ENCODE measurements at regions not wholly inside any gene's neighbourhood (a gene's known extent, or its start where the extent isn't known, plus 50 kb on each side); places are given as distances from the start of the nearest gene placed in this dataset.

DNA sequence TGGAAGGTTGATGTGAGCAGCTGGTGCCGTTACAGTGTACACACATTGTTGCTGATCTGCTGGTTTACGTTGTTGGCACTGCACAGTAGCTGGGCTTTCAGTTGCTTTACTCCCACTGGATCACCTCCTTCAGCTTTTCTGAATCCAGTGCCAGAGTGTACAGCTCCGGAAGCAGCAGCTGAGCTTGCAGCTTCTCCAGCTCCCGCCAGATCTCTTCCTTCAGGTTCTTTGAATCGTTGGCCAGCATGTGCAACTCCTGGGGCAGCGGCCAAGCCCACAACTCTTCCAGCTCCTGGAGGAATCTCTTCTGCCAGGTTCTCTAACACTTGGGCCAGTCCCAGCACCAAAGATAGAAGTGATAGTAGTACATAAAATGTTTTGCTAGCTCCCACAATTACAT is 149.7 kb upstream of the RRP15 start:
- no peak for DNase-seq

DNA sequence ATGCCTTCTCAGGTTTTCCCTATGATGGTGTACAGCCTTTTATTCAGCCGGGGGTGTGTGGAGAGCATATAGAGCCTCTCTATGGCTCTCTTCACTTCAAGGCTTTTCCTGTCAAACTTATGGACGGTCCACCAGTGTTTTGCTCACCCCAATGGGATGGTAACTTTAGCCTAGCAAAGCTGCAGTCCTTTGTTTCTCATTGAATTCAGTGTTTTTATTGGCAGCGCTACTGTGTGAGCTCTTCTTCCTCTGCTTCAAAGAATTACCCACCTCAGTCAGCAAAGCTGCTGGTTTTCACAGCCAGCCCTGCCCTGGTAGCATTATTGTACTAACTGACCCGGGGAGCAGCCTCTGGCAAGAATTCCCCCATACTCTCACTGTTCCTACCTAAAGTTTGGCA is 145.3 kb upstream of the RRP15 start:
- no peak for DNase-seq

DNA sequence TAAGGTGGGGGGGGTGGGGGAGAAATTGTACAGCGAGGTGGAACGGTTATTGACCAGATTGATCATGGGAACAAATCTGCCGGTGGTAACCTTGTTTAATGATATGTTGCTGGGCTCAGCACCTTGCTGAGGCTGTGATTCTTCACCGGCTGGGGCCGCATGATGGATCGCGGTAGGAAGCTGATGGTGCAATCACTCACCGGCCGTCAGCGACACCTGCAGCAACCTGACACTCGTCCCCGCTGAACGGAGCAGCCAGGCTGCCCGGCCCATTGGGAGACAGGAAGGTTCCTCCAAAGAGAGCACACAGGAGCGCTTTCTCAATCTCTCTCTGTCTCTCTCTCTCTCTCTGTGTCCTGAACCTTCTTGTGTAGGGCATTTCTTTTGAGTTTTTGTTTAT is 128.5 kb upstream of the RRP15 start:
- no peak for DNase-seq

DNA sequence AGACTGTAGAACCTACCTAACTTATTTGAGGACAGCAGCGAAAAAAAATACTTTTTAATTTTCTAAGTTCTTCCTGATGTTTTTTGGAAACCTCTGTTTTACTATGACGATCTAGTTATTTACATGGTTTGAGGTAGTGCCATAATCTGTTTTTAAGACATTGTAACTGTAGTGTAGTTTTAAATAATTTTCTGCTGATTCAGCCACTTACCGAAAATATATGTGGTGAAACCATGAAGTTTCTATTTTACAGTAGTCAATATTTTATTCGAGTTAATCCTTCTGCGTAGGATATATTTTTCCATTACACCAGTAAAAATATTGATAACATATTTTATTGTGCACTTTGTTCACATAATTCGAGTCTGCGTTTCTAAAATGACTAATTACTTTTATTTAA is 121.7 kb upstream of the RRP15 start:
- DNase-seq: no peak

DNA sequence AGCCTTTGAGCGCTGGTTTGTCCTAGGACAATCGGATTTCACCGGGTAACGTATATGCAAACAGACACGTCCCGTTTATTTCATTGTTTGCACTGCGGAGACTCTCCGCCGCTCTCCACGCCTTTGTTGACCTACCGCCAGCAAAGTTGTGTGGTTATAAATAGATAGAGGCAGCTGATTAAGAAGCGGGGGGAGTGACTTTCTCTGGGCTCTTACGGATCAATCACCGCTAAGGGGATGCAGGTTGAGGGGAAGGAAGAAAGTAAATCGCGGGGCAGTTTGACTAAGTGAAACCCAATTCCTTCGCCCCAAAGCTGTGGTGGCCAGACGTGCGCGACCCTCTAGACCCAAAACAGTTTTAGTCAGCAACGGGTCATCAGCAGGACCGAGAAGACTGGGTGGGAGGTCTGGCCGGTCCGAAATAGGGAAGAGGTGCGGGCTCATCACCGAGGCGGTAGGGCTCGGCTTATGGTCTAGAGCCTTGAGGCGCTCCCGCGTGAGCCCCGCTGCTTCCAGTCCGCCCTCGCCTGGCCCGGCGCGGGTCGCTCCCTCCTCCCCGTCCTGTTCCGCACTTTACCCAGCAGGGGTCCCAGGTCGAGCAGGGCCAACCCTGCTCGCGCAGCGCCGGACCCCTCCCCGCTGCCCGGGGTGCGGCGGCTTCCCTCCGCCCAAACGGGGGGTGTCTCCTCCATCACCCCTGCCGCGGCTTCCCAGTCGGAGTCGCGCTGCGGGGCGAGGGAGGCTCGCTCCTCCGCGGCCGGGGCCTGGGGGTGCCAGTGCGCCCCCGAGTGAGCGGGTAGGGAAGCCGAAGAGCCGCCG is 120.8 kb upstream of the RRP15 start:
- DNase-seq: peak in 1 of 58 donors; percentile 5

DNA sequence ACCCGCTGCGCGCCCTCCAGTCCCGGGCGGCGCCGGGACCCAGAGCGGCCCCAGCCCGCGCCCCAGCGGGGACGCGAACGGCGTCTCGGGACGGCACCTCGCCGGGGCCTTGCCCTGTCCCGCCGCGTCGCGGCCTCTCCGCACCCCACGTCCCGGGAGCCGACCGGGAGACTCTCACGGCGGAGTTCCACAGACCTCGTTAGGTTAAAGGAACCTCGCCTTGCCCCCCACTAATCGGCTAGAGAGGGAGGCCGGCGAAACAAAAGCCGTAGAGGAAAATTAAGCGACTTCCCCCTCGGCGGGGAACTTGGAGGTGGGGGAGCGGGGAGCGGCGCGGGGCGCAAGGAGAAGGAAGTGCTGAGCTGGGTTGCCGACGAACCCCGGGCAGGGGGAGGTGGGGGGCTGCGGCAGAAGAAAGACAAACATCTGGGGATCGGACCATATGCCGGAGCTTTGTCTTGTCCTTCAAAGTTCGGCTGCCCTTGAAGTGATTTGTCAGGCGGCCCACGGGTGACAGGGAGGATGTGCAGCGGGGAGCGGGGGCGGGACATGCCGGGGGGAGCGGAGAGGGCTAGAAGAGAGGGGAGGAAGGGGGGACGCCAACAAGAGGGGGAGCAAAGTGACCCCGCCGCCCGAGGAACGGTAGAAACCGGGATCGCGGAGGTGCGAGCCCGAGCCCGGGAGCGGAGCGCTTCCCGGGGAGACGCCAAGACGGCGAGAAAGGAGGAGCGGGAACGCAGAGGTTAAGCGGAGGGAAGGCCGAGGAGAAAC is 120.0 kb upstream of the RRP15 start:
- peak in 1 of 58 donors; percentile 11 for DNase-seq

DNA sequence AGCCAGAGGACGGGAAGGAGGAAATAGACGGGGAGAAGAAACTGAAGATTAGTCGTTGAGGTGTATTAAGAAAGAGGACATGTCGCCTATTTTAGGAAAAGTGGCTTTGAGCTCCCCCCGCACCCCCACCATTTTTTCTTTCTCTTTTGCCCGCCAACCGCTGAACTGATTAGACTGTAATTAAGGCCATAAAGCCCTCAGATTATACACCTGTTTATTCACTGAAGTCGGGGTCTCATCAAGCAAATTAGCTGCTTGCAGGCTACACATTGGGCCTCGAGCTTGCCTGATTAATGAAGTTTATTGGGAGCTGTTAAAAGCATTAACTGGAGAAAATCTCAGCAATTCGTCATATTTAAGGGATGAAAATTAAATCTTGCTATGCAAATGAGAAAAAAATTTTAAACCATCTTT is 119.4 kb upstream of the RRP15 start:
- peak in 1 of 58 donors; percentile 0 for DNase-seq

DNA sequence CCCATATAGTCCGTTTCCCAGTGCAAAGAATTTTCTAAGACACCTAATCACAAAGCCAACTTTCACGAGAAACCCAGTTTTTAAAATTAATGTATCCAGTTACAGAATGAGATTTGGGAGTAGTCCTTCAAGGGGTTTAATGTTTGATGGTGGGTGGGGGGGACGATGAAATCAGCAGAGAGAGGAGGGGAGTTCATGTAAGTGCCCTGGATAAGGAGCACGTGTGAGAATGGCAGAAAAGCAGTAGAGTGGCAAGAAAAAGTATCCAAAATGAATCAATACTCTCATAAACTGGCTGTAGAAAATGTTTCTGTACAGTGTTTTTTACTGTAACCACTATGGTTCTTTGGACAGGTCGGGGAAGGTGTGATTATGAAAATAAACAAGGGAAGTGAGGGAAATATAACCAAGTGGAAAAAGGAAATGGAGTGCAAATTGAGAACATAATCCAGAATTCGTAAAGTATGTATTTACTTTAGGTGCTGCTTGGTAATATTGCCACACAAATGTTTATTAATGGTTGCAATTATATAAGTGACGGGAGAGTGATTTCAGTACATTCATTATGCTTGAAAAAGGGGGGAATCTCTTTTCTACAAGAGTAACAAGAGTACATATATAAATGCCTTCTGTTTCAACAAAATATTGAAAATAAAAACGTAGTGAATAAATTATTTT is 118.7 kb upstream of the RRP15 start:
- DNase-seq: no peak

DNA sequence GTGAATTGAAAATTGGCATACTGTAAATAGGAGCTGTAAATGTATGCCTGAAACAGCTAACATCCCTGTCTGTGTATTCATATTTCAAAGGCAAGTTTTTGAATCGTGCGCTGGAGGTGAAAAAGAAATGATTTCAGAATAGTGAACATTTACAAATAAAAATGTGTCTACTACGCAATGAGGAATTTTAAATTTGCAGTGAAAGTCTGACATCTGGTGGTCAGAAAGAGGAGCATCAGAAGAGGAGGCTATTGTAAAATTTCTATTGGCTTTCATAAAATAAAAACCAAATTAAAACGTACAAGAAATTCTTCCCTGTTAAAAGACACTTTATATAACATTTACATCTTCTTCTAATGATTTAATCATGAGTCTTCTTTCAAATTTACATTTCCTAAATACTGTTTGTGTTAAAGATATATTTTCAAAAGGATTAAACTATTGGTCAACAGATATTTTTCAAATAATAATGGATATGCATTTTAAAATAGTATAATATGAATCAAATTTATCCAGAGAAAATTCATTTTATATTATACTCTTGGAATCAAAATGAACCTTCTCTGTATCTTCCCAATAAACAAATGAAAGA is 113.7 kb upstream of the RRP15 start:
- DNase-seq: peak in 2 of 58 donors; percentile 5 to 10

DNA sequence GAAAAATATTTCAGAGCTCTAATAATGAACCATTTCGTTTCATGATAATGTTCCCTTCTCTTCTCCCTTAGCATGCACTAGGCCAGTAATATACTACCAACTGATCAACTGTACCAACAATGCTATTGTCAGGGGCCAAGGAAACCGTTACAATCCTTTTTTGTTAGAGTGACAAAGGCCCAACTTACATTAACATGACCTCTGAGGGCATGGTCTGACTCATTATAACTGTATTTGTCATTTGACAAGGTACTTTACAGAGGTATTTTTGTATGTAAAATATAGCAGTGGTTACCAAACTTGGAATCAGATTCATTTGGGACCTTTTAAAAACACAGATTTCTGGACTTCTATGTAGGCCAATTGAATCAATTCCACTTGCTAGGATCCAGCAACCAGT is 102.6 kb upstream of the RRP15 start:
- DNase-seq: no peak

DNA sequence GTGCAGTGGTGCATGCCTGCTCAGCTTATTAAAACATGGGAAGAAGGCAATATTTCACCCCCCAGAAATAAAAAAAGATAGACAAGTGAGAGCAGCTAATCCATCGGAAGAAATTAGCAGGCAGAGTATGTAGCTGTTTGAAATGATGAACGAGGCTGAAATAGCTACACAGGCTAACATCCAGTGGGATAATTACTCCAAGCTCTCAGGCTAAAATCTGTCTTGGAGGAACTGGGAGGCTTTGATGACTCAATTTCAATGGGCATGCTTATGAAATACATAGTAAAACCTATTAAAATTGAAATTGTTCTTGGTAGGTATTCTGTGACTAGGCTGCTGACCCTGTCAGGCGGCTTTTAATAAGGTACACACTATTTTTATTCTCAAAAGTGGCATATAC is 84.1 kb upstream of the RRP15 start:
- no peak for DNase-seq

DNA sequence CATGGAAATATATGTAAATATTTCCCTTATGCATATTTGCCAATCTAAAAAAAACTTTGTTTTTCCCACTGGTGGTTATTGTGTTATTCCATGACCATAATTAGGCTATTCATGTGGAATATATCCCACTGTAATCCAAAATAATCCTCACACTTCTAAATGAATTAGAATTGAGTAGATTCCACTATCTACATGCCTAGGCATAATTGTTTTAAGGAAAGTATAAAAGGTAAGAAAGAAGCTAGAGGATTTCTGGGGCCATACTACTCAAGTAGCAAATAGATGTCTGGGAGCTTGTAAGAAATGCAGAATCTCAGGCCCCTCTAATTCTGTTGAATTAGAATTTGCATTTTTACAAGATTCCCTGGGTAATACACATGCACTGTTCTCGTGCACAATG is 83.5 kb upstream of the RRP15 start:
- no peak for DNase-seq

DNA sequence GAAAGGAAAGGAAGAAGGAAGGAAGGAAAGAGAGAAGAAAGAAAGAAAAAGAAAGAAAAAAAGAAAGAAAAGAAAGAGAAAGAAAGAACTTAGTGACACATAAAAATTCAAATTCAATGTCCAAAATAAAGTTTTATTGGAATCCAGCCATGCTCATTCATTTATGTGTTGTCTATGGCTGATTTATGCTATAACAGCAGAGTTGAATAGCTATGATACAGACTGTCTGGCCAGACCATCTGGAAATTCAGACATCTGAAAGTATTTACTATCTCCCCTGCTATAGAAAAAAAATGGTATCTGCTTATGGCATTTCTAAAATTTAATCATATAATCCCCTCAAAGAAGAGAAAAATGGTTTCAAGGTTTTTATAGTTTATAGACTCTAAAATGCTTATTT is 79.4 kb upstream of the RRP15 start:
- DNase-seq: no peak

DNA sequence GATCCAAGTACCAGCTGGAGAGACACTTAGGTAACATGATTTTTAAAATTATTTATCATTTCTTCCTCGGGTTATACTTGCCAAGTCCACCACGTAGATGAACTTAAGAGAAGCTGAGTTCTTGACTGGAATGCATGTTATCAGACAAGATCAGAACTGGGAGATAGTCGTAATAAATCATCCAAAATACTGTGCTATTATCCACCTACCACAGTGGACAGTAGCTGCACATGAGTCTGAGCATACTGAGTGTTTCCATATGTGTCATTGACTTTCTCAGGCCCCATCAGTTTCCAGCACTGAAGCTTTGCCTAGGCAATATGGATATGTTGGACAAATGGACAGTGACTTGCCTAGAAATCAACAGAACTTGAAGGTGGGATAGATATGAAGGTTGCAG is 77.9 kb upstream of the RRP15 start:
- no peak for DNase-seq

DNA sequence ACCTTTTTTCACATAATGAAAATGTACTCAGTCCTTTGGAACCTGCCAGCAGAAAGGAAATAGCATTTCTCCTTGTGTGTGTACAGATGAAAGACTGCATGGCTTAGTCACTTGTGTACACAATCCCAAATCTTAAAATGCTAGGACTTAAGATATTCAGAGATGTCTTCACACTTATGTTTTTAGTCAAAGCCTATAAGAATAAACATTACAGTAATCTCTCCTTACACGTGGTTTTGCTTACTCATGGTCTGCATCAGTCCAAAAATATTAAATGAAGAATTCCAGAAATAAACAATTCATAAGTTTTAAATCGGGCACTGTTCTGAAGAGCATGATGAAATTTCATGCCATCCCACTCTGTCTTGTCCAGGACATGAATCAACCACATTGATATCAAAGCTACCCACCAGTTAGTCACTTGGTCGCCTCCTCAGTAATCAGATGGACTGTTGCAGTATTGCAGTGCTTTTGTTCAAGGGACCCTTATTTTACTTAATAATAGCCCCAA is 75.7 kb upstream of the RRP15 start:
- no peak for DNase-seq

DNA sequence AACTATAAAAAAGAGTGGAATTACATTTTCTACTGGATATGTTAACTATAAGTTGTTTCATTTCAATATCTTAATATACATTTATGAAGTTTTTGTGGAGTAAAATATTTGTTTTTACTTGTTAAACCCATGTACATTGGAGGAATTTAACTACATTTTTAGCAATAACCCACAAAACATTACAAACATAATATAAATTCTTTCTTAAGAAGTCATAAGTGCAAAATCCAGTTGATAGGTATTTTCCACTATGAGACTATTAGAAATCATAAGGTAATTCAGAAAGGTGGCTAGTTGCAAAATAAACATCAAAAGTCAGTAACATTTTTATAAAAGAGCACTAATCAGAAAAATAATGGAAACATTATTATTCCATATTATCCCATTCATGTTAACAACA is 73.9 kb upstream of the RRP15 start:
- DNase-seq: no peak

DNA sequence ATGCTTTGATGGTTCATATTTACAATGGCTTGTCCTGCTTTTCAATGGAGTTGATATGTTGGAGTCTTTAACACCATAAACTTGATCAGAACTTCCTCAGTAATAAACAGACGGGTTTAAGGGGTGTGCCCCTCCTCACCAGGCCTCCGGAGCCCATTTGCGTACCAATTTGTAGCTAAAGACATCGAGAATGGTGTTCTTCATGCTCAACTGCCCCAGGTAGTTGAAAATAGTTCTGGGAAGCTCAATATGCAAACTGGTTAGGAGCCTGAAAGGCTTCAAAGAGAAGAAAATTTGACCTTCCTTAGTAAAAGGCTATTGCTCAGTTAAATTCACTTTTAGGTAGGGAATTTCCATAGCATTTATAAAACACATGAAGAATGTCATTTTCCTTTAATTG is 68.1 kb upstream of the RRP15 start:
- DNase-seq: no peak

DNA sequence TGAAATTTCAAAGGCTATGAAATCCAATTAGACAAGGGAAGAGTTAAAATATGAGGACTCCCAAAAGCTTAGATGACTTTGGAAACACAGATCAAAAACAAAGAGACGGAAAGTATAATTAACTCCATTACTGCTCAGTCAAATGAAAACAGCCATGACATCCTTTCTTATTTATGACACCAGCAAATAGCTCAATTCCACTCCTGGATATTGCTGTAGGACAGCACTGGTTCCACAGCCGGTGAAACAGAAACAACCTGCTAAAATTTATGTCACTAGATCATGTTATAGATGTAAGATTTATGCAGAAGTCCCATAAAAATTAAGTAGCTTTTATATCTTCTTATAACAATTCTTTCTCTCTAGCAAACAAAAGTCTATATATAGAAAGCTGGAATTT is 65.6 kb upstream of the RRP15 start:
- DNase-seq: no peak

DNA sequence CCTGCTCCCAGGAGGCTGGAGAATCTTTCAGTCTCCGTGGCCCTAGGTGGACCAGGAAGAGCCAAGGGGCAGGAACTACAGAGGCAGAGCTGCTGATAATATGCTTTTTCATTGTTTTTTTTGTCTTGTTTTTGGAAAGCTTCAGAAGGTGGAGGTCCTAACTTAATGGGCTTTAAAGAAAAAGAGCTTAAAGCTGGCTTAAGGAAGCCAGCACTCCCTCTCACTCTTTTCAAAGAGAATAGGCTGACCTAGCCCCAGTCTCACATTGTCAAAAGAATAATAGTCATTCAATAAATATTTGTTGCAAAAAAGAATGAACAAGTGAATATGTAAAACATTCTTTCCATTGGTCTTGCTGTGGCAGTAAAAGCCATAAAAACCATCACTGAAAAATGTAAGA is 61.0 kb upstream of the RRP15 start:
- no peak for DNase-seq

DNA sequence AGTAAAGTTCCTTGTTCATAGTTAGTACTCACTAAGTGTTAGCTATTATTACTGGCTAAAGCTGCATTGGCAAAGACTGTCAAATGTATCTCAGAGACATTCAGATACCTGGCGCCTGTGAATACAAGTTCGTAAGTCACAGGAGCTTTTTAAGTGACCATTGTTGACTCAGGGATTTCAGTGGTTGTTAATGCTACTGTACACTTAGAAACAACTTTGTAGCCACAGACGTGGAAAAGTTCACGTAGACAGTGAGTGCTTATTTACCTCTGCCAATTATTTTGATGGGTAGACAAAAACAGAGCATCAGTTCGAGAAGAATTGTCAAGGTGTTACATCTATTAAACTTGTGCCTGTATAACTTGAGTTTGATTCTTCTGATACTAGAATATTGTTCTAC is 59.1 kb upstream of the RRP15 start:
- no peak for DNase-seq

Data from anterior cingulate cortex (tissue), 58 donors.